Stomach (tissue), 8 donors: ENCODE measurements at regions not wholly inside any gene's neighbourhood (a gene's known extent, or its start where the extent isn't known, plus 50 kb on each side); places are given as distances from the start of the nearest gene placed in this dataset.

Experiments
- DNase-seq, 2 donors: peaks; one replicate each; pipeline versions ENCODE4 v3.0.0 to v3.0.0-alpha.2; 2013 to 2019
- H3K27ac ChIP-seq, 5 donors: fragments of 200-600 bp in 4 of 5; sonication (generic) in 4 of 5; one replicate each; pipeline ENCODE4 v1.5.1; 2013 to 2019; ENCODE audit warnings: mild to moderate bottlenecking in 1 of 5, moderate library complexity in 1 of 5
- H3K27me3 ChIP-seq, 3 donors: fragments of 200-600 bp; sonication (generic); one replicate each; pipeline ENCODE4 v1.5.1; 2017 to 2019; ENCODE audit warnings: mixed run types in 1 of 3
- H3K36me3 ChIP-seq, 4 donors: fragments of 200-600 bp; sonication (generic); 1 replicate in 3 of 4; 2 replicates in 1 of 4; pipeline ENCODE4 v1.5.1; 2016 to 2019
- H3K4me1 ChIP-seq, 4 donors: fragments of 200-600 bp; sonication (generic); one replicate each; pipeline ENCODE4 v1.5.1; 2016 to 2019
- H3K4me3 ChIP-seq, 4 donors: fragments of 200-600 bp; sonication (generic) in 3 of 4; one replicate each; pipeline ENCODE4 v1.5.1; 2016 to 2019; ENCODE audit warnings: mild to moderate bottlenecking in 1 of 4
- H3K9me3 ChIP-seq, 4 donors: fragments of 200-600 bp; sonication (generic); one replicate each; pipeline ENCODE4 v1.5.1; 2016 to 2019
- CTCF ChIP-seq, 7 experiments: fragments of 450-650 bp in 4 of 7; fragments of 200-600 bp in 3 of 7; sonication (generic) in 3 of 7; IDR thresholded peaks; one replicate each; pipeline ENCODE4 v1.5.1; 2016 to 2019; ENCODE audit warnings: antibody characterized with exemption in 7 of 7, control low read depth in 2 of 7, mild to moderate bottlenecking in 1 of 7
- EP300 ChIP-seq: sonication (generic); formaldehyde crosslinking; IDR thresholded peaks from one replicate; pipeline ENCODE4 v1.6.1; 2017; ENCODE audit warnings: antibody characterized with exemption
- POLR2A ChIP-seq, 4 donors: fragments of 450-650 bp; IDR thresholded peaks; one replicate each; pipeline ENCODE4 v1.6.1; 2016; ENCODE audit warnings: antibody characterized with exemption in 4 of 4, control low read depth in 2 of 4, mild to moderate bottlenecking in 1 of 4, moderate library complexity in 1 of 4
- POLR2AphosphoS5 ChIP-seq, 3 donors: sonication (generic); formaldehyde crosslinking; IDR thresholded peaks; one replicate each; pipeline ENCODE4 v1.6.1; 2016; ENCODE audit warnings: antibody characterized with exemption in 3 of 3
- WGBS, 5 donors: extraction: QIAGEN DNeasy Blood & Tissue Kit in 3 of 5; methylation state at CpG; one replicate each; pipeline versions ENCODE4 v1.1.5 to v1.1.7; 2013 to 2018; 5-methylcytosine and 5-hydroxymethylcytosine counted together
- intact Hi-C: fragments of 100-400 bp; cut with DNase I; formaldehyde crosslinking; loops from one replicate; pipeline ENCODE4 v1.15.1; 2023; ENCODE audit warnings: low total_unique reads
- donor health status: healthy with polysubstance abuse.
- donor health status: Bipolar disorder and iron deficiency.
- donor health status: healthy.

GRCh38 chr3:29088579-29088978 is 192.3 kb upstream of the RBMS3 start:
- 88 to 98% (median 94%) methylated on average over 3 of the region's 3 CpGs for WGBS, 5 donors
- Histone ChIP-seq H3K4me1 (peaks cover 0 to 6% (median 0%) of the 10 kb centered on the region in 4 donors), H3K27ac (no peak overlapping the region), H3K27me3 (no peaks in the 10 kb centered on the region), H3K9me3 (no peaks in the 10 kb centered on the region), H3K4me3 (no peak overlapping the region), H3K36me3 (no peaks in the 10 kb centered on the region)
- no peak for DNase-seq
- intact Hi-C loops = no loop called here
- TF ChIP-seq CTCF (IDR thresholded peaks at IDR 0.05) (no peak), POLR2A (IDR thresholded peaks at IDR 0.05) (no peak), EP300 (no peak)

GRCh38 chr3:29090912-29091597 is 189.8 kb upstream of the RBMS3 start:
- Histone ChIP-seq H3K27ac (no peak overlapping the region), H3K36me3 (no peaks in the 10 kb centered on the region), H3K9me3 (no peaks in the 10 kb centered on the region), H3K27me3 (no peaks in the 10 kb centered on the region), H3K4me1 (no peaks in the 10 kb centered on the region), H3K4me3 (no peak overlapping the region)
- intact Hi-C loops = no loop called here
- TF ChIP-seq POLR2A (IDR thresholded peaks at IDR 0.05) (no peak), CTCF (IDR thresholded peaks at IDR 0.05) (no peak), POLR2AphosphoS5 (IDR thresholded peaks at IDR 0.05) (no peak), EP300 (no peak)
- WGBS, 5 donors = 75 to 84% (median 81%) methylated on average over 4 of the region's 4 CpGs
- DNase-seq = no peak

- intact Hi-C loops = no loop called here
- H3K27me3 ChIP-seq = no peaks in the 10 kb centered on the region
- no peaks in the 10 kb centered on the region for H3K4me1 ChIP-seq
- H3K4me3 ChIP-seq = no peak overlapping the region
- WGBS, 5 donors = 52 to 75% (median 62%) methylated on average over 2 of the region's 2 CpGs
- H3K36me3 ChIP-seq = no peaks in the 10 kb centered on the region
- DNase-seq = no peak
- peaks cover 0 to 1% (median 0%) of the 10 kb centered on the region in 4 donors for H3K9me3 ChIP-seq
- no peak for TF ChIP-seq POLR2AphosphoS5 (IDR thresholded peaks at IDR 0.05)
- TF ChIP-seq POLR2A (IDR thresholded peaks at IDR 0.05) = no peak
- TF ChIP-seq CTCF (IDR thresholded peaks at IDR 0.05) = no peak
- TF ChIP-seq EP300 = no peak
- no peak overlapping the region for H3K27ac ChIP-seq
Observed at GRCh38 chr3:29091599-29092189, 189.2 kb upstream of the RBMS3 start.

- no peak for DNase-seq
- Histone ChIP-seq H3K36me3 (no peaks in the 10 kb centered on the region), H3K27ac (no peak overlapping the region), H3K9me3 (peaks cover 0 to 8% (median 0%) of the 10 kb centered on the region in 4 donors), H3K4me1 (no peaks in the 10 kb centered on the region), H3K4me3 (no peak overlapping the region), H3K27me3 (no peaks in the 10 kb centered on the region)
- 51 to 80% (median 59%) methylated on average over 3 of the region's 3 CpGs for WGBS, 5 donors
- TF ChIP-seq POLR2AphosphoS5 (IDR thresholded peaks at IDR 0.05) (no peak), CTCF (IDR thresholded peaks at IDR 0.05) (no peak), EP300 (no peak), POLR2A (IDR thresholded peaks at IDR 0.05) (no peak)
- intact Hi-C loops = no loop called here
Observed at GRCh38 chr3:29092348-29092747, 188.5 kb upstream of the RBMS3 start.
